SK-N-SH (cell line): ENCODE measurements at regions not wholly inside any gene's neighbourhood (a gene's known extent, or its start where the extent isn't known, plus 50 kb on each side); places are given as distances from the start of the nearest gene placed in this dataset.

Source experiments
- CTCF ChIP-seq: fragments of 200-600 bp; sonication (generic); IDR thresholded peaks from 2 replicates; pipeline ENCODE4 v1.6.1; 2017; ENCODE audit warnings: antibody characterized with exemption, mild to moderate bottlenecking, moderate library complexity
- MXI1 ChIP-seq: IDR thresholded peaks from 2 replicates; pipeline ENCODE4 v1.6.1; 2012; ENCODE audit warnings: mild to moderate bottlenecking, low read depth, low read length, improper control_type of control experiment

GRCh38 chr6:66499851-66500250 is 792.8 kb upstream of the EYS start:
- TF ChIP-seq CTCF = no peak
- no peak for TF ChIP-seq MXI1
